Transverse colon (tissue), 4 donors: ENCODE measurements at regions not wholly inside any gene's neighbourhood (a gene's known extent, or its start where the extent isn't known, plus 50 kb on each side); places are given as distances from the start of the nearest gene placed in this dataset.

Source experiments
- POLR2A ChIP-seq: fragments of 450-650 bp; IDR thresholded peaks from one replicate; pipeline ENCODE4 v1.6.1; 2016; ENCODE audit warnings: antibody characterized with exemption, mild to moderate bottlenecking, moderate library complexity
- POLR2AphosphoS5 ChIP-seq, 3 donors: sonication (generic); formaldehyde crosslinking; IDR thresholded peaks; one replicate each; pipeline ENCODE4 v1.6.1; 2016; ENCODE audit warnings: antibody characterized with exemption in 3 of 3
- TF ChIP-seq, protein P1 (sequence below), 5 experiments: fragments of 200-600 bp in 3 of 5; fragments of 450-650 bp in 2 of 5; sonication (generic) in 3 of 5; IDR thresholded peaks; 1 replicate in 2 of 5; 2 replicates in 3 of 5; pipeline ENCODE4 v1.5.1; 2016 to 2017; ENCODE audit warnings: antibody characterized with exemption in 5 of 5, inconsistent platforms in 3 of 5, mild to moderate bottlenecking in 2 of 5, moderate library complexity in 1 of 5

DNA sequence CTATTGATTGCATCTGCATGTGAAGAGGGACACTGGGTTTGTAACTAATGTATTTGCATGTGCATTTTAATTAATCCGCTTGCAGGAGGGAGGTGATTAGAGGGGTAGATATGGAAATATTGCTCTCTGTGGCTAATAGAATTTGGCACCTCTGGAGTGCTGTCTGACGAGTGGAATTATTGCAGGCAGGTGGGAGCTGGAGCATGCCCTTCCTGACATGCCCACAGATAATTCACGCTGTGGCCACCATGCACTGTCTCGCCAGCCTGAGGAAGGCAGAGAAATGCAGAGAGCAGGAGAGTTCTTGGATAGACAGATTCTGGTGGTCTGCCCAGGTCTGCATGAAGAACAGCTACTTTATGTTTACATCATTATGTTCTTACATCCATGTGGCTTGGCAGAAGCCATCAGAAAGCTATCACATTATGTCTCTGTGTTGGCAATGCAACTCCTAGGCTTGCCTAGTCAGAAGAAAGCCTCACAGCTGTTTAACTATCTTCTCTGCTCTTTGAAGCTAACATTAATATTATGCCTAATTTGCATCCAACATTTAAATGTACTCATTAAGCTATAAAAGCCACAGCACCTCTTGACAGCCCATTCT, 89.4 kb upstream of the DRD2 start:
- TF ChIP-seq, protein P1, sequence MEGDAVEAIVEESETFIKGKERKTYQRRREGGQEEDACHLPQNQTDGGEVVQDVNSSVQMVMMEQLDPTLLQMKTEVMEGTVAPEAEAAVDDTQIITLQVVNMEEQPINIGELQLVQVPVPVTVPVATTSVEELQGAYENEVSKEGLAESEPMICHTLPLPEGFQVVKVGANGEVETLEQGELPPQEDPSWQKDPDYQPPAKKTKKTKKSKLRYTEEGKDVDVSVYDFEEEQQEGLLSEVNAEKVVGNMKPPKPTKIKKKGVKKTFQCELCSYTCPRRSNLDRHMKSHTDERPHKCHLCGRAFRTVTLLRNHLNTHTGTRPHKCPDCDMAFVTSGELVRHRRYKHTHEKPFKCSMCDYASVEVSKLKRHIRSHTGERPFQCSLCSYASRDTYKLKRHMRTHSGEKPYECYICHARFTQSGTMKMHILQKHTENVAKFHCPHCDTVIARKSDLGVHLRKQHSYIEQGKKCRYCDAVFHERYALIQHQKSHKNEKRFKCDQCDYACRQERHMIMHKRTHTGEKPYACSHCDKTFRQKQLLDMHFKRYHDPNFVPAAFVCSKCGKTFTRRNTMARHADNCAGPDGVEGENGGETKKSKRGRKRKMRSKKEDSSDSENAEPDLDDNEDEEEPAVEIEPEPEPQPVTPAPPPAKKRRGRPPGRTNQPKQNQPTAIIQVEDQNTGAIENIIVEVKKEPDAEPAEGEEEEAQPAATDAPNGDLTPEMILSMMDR (IDR thresholded peaks at IDR 0.05) = no peak
- TF ChIP-seq POLR2A (no peak), POLR2AphosphoS5 (IDR thresholded peaks at IDR 0.05) (no peak)
